DMS 273 (cell line): ENCODE measurements at regions not wholly inside any gene's neighbourhood (a gene's known extent, or its start where the extent isn't known, plus 50 kb on each side); places are given as distances from the start of the nearest gene placed in this dataset.
"Not testable (repeated sequence)": the region's sequence is repeated elsewhere in the genome, so short reads cannot be mapped to it uniquely, and the experiment has no call there.

Experiments
- DNase-seq: peaks from one replicate; lab custom pipeline; 2025; ENCODE audit not compliant: unreplicated experiment; lab: John Stamatoyannopoulos, UW

DNA sequence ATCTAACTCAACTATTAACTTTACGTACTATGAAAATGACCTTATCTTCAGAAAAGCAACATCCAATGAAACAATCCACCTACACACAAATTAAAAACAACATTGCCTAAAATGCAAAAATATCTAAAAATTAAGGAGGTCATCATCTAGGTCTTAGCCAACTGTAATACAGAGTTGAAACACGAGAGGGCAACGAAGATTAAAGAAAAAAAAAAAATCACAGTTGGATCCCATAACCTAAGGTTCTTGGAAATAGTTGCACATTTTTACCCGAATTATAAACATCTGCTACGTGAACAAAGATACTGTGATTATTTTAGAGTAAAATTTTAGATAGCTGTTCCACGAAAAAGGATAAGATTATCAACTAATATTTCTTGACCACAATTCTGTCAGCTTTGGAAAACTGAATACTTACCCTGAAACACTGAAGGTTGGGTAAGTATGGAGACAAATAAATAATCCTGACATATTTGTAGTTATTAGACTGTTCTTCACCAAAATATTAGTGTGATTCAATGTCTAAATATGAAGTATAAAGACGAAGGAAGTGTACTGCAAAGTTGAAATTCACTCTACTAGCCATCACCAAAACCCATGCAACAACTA lies 88.0 kb upstream of the AK4 start:
- peak; percentile 67 for DNase-seq

DNA sequence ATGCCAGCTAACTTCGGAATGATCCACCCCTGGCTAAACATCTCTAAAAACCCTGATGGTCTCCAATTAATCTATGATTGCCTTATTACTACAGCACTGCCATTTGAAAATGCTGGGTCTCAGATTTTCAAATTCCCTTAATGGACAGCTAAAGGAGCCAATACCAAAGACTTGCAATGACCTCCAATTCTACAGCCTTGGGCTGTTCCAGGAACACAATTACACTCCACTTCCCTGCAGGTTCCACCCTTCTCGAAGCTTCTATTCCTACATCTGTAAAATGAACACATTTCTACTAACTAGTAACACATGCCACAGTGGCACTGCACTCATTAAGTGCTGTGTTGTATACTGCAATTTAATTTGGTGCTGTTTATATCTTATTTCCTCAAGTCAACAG lies 85.7 kb upstream of the AK4 start:
- no peak for DNase-seq

DNA sequence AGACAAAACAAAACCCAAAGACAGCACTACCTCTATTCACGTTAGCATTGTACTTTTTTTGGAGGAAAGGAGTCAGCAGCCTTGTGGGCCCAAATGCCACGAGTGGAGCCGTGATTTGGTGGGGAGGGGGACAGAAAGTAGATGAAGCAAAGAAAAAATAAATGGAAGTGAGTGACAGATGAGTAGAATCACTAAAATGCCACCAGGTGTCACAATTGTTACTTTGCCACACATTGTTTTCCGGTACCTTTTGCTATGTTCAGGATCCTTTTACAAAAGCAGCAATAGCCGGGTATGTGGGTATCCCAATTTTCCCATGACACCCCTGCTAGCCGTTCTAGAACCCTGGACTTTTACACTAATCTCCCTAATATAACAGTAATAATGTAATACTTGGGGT lies 85.0 kb upstream of the AK4 start:
- peak; percentile 28 for DNase-seq

DNA sequence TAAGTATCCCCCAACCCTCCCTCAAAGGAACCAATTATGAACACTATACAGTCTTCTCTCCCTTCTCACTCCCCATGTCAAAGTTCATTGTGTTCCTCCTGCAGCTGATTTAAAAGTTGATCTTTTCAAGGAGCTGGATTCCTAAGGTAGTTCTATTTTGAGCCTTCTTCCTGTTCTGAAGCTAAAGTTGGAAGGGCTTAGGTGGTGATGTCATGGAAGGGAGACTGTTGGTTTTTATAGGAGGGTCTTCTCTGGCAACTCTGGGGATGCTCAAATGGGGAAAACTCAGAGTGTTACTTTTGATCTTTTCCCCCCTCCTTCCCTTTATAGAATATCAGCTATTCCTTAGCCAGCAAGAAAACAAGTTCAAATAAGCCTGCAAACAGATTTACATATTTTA lies 83.0 kb upstream of the AK4 start:
- no peak for DNase-seq

DNA sequence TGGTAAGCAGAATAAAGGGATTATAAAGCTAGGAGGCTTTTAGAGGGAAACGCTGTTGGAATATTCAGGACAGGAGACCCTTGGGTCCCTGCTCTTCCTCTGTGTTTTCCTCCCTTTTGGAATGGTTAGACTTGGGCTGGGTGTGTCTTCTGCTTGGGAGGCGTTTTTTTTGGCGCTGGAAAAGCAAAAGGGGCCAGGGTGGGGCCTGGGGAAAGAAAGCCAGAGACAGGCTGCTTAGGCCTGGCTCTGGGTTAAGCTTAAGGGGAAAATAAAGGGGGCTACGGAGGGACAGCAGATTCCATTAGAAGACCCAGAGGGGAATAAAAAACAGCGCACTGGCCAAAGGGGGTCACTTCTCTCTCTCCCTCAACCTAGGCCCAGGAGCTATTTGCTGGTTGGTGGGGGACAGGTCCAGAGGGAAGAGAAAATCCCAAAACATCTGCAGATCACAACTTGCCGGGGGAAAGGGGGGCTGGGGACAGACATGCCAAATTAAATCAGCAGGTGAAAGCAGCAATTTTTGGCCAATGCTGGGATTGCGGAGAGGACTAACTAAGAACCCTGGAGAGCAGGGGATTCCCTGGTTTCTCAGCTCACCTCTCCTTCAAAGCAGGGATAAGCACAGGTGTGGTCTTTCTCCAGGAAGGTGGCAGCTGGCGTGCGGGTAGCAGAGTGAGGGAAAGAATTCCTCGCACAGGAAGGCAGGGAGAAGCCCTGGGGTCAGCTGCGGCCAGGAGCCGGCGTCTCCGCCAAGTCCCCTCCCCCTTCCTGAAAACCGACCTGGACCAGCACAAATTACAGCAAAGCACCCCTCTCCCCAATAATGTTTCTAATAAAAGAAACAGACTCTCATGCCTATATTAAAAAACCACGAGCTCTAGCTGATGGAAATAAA lies 82.2 kb upstream of the AK4 start:
- peak; percentile 63 for DNase-seq

DNA sequence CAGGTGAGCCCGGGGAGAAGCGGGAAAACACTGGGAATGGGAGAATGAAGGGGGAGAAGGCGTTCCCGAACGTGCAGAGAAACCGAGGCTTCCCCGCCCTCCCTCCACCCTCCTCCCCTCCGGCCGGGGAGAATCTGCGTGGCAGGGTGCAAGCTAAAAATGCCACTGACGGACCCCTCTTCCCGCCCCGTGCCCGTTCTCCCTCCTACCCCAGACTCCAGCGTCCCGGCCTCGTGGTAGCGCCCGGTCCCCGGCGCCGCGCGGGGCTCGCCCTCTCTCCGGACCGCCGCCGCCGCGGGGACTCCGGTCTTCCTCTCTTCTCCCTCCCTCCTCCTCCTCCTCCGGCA lies 81.6 kb upstream of the AK4 start:
- DNase-seq, result no peak

DNA sequence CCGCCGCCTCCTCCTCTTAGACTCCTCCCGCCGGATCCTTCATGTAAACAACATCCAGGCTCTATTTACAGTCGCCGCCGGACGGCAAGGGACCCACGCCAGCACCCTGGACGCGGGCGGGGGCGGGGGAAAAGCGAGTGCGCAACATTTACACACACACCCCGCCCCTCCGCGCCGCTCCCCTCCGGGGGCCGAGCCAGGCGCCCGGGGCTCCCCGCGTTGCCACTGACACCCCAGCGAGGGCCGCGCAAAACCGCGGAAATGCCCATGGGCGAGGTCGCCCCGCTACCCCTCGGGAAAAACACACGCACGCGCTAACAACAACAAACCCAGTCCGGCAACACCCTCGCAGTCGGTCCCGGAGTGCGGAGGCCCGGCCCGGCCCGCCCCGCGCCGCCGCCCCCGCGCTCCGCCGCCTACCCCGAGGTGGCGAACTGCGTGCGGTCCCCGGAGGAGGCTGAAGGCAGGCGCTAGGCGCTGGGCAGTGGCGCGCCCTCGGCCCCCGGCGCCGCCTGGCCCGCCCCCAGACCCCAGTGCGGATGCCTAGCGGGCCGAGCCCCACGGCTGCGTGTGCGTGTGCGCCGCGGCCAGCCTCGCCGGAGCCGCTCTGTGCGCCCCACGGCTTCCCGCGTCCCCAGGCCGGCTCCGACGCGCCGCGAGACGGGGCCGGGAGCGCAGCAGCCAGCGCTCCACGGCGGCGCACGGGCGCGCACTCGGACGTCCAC lies 81.1 kb upstream of the AK4 start:
- peak; percentile 86 for DNase-seq

DNA sequence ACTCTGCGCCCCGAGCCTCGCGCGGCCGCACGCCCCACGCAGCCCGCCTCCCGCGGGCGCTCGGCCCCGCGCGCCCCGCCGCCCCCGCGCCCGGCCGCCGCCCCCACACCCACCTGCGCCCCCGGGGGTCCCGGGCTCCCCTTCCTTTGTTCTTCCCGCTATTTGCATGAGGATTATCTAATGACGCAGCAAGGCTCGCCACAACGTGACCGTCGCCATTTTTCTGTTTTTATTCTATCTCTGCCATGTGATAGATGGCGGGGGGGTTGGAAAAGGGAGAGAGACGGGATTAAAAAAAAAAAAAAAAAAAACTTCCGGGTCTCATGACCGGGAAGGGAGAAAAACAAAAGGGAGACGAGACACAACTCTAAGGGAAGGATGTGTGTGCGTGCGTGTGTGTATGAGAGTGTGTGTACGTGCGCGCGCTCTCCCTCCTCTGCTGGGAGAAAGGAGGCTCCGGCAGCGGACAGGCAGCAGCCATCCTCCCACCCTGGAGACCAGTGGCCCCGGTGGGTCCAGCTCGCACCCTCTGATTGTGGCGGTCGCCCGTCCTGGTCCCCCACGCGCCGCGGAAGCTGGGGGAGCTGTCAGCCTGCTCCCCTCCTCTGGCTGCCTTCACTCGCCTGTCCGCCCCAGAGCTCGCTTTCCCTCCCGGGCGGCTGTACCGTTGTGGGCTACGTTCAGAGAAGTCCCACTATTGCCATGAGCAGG lies 80.4 kb upstream of the AK4 start:
- DNase-seq, result peak; percentile 92

DNA sequence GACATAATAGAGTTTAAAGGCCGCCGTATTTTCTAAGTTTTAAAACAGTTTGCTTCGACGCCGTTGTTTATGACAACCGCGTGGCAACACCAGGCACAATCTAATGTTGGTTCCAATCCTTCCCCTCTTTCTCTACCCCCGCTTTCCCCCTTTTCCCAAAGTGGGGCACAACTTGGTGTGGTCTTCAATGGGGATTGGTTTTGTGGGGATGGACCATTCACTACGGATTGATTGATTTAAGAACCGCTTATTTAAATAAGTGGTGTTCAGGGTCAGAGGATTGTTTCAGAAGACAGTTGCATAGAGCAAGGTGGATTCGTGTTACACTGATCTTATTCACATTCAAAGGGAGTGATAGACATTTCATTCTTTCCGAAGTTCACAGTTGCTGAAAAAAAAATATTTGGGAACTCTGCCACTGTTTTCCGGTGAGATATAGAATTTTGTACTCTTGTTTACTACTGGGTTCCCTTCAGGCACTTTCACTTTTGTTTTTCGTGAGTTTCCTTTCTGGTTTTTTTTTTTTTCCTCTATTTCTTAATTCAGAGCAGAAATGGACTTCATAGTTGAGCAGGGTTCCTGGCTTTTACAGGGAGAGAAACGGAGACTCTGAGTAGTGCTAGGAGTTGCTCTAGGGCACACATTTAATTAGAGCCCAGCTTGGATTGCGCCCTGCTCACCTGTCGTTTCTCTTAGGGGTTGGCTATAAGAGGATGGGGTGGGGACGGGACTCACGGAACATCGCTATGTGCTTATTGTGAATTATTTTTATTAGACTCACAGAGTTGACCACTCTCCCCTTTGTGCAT lies 79.6 kb upstream of the AK4 start:
- peak; percentile 59 for DNase-seq

DNA sequence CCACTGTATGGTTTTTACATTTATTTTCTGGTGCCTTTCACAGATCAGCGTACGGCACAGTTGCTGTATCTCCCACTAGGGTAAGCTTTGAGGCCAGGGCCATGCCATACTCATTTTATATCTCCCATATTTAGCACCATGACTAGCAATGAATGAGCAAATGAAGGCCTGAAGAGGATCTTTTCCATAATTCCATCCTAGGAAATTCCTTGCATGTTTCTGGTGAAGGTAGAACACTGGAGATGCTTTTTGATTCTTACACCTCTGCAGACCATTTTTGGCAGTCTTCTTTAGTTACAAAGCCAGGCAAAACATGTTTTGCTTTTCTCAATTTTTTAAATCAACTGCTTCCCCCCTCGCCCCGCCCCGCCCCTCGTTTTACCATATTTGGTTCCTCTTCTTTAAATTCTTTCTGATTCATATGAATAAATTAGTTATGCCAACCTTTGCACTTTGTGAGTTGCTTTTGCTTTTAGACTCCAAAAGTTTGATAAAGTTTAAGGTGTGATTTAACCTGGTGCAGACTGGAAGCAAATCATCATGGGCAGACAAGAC lies 78.9 kb upstream of the AK4 start:
- DNase-seq, result no peak

DNA sequence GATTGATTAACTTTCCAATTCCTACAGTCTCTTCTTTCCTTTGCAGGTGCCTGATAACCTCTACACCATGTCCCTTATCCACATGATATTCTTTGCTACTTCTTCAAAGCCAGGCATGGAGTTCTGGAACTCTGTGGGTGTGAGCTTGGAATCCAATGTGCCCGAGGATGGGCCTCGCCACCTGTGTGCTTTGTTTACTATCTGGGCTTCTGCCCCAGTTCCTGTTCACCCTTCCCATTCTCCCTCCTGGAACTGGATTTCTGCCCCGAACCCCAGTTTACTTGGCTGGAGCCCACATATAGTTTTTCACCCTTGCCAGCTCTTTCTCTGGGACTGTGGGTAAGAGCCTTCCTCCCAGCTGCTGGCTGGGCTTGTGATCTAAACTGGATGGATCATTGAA lies 75.2 kb upstream of the AK4 start:
- DNase-seq, result no peak

DNA sequence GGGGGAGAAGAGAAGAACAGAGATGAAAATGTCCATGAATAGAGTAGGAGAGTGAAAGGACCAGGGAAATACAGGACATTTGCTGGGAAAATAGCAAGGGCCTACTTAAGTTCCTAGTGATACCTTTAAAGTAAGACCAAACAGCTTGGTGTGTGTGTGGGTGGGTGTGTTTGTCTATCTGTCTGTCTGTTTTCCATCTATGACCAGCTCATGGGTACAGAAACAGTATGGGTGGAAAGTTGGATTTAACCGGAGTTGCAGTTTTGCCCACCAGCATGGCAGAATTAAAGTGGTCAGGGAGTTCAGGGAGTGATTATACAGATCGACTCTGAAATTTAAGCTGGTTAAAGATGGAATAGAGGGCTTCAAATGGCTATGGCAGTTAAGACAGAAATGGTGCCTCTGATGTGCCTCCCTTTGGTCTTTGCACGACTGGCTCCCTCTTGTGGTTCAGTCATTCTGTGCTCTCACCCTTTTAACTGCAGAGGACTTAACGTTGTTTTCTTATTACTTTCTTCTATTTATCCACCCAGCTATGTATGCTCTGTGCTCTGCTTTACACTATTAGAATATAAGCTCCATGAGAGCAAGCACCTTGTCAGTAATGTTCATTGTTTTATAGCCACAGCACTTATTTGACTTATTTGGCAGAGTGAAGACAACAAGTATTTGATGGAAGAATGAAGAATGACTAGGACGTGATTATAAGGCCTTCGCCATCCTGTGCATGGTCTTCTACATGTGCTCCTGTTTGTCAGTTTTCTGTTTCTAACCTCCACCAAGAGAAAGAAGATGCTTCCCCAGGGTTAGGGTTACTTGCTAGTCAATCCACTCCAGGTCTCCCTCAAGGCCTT lies 72.7 kb upstream of the AK4 start:
- DNase-seq, result peak; percentile 83

DNA sequence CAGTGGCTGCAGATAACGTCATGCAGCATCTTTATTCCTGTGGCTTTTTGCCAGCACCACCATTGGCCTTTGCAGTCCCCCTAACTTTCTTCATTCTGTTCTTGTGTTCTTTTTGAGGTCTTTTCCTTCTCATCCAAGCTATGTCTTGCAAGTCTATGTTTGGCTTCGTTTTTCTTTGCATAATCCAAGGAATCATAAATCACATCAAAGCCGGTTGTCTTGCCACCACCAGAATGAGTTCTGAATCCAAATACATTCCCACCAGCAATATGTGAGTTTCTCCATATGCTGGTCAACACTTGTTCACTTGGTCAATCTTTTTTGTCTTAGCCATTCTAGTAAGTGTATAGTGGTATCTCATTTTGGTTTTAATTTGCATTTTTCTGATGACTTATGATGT lies 70.6 kb upstream of the AK4 start:
- DNase-seq, result no peak

DNA sequence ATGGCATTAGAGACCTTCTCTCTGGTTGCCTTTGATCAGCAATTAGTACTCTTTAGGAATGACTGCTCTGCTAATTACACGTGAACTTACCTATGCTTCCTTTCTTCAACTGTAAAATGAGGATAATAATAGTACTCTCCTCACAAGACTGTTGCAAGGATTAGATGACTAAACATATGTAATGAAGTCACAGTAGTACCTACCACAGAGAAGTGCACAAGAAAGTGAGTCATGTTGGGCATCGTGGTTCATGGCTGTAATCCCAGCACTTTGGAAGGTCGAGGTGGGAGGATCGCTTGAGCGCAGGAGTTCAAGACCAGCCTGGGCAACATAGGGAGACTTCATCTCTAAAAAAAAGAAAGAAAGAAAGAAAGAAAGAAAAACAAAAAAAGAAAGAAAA lies 68.1 kb upstream of the AK4 start:
- no peak for DNase-seq

DNA sequence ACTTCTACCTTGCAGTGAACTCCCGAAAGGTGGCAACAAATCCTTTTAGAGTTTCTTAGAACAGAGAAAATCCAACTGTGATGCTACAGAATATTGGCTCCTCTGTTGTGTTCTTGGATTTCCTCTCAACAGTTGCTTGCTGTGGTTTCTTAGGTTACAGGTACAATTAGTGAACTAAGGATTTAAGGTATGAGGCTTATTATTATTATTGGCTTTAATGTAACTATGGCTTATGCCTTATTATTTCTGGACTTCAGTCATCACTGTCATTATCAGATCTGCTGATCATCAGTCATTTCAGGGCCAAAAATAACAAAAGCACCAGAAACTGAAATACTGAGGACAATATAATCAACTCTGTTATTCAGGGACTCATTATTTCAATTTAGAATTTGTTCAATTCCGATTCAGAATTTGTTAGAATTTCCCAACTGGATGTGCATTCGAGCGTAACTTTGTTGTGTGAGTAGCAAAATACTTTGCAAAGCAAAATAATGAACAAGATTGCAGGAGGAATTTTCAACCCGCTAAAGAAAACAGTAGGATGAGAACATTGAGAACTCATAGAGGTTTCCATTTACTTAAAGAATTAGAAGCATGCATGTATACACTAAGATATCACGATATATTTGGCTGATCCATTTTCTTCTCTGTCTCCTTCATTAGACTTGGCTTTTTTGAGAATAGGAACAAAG lies 65.5 kb upstream of the AK4 start:
- no peak for DNase-seq

DNA sequence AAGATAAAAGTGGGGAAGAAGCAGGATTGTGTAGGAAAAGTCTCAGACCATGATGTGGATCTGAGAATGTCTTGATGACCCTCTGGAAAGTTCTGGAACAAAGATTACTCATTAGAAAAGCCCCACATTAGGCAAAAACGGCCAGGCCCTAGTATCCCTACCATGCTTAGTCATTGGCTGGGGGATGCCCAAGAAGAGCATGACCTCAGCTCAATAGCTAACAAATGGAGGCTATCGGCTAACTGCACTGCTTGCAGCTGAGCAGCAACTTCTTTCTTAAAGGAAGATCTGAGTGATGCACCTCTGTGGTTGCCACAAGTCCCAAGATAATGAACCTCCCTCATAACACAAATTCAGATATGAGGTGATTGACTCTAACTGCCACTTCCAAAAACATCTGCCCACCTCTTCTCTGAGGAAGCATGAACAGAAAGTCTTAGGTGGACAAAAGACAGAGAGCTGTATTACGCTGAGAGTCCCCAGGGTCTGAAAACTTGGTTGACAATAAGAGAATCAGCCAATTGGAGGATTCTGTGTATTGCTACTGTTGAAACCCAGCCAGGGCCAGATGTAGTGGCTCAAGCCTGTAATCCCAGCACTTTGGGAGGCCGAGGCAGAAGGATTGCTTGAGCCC lies 64.6 kb upstream of the AK4 start:
- DNase-seq, result no peak

DNA sequence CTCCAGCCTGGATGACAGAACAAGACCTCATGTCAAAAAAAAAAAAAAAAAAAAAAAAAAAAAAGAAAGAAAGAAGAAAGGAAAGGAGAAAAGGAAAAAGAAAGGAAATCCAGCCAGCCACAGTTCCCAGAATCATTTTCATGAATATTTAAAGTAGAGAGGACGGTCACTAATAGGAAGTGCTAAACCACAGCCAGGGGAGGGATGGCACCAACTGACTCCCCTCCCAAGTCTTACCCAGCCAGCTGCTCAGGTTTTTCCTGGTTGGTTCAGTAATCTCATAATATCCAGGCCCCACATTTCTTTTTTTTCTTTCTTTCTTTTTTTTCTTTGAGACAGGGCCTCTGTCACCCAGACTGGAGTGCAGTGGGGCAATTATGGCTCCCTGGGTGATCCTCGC lies 63.9 kb upstream of the AK4 start:
- DNase-seq, result peak; percentile 17

DNA sequence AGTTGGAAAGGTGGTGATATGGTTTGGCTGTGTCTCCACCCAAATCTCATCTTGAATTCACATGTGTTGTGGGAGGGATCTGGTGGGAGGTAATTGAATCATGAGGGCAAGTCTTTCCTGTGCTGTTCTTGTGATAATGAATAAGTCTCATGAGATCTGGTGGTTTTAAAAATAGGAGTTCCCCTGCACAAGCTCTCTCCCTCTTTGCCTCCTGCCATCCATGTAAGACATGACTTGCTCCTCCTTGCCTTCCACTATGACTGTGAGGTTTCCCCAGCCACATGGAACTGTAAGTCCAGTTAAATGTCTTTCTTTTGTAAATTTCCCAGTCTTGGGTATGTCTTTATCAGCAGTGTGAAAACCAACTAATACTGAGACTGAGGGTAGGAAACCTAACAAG lies 60.5 kb upstream of the AK4 start:
- not testable (repeated sequence) for DNase-seq
